Neural cell (in vitro differentiated cells): ENCODE measurements at regions not wholly inside any gene's neighbourhood (a gene's known extent, or its start where the extent isn't known, plus 50 kb on each side); places are given as distances from the start of the nearest gene placed in this dataset.

Experiments used
- H2AFZ ChIP-seq: fragments of 200-600, 300-800 bp; sonication (generic), shearing (Covaris generic); 2 replicates; pipeline ENCODE4 v1.6.0; 2014; ENCODE audit warnings: low read depth, mild to moderate bottlenecking, antibody characterized with exemption, low read length, moderate library complexity
- H3F3A ChIP-seq: fragments of 200-600 bp; shearing (Covaris generic); 2 replicates; pipeline ENCODE4 v1.6.1; 2016; ENCODE audit warnings: mild to moderate bottlenecking, moderate library complexity, mixed read lengths, antibody characterized with exemption, low read length; ENCODE audit not compliant: insufficient read depth, poor library complexity, severe bottlenecking
- H3K27ac ChIP-seq: fragments of 200-600, 300-800 bp; sonication (generic), shearing (Covaris generic); 2 replicates; pipeline ENCODE4 v1.5.1; 2014; ENCODE audit warnings: mild to moderate bottlenecking, low read length, moderate library complexity
- H3K27me3 ChIP-seq: fragments of 300-800, 200-600 bp; sonication (generic), shearing (Covaris generic); 2 replicates; pipeline ENCODE4 v1.6.0; 2014; ENCODE audit warnings: mild to moderate bottlenecking, low read depth, low read length, moderate library complexity; ENCODE audit not compliant: insufficient read depth
- H3K36me3 ChIP-seq: fragments of 300-800, 200-600 bp; sonication (generic), shearing (Covaris generic); 2 replicates; pipeline ENCODE4 v1.5.1; 2014; ENCODE audit warnings: mild to moderate bottlenecking, antibody characterized with exemption, low read length, moderate library complexity; ENCODE audit not compliant: insufficient read depth
- H3K4me2 ChIP-seq: fragments of 300-800, 200-600 bp; sonication (generic), shearing (Covaris generic); 2 replicates; pipeline ENCODE4 v1.6.0; 2014; ENCODE audit warnings: mild to moderate bottlenecking, low read length
- H3K4me3 ChIP-seq: fragments of 300-800, 200-600 bp; sonication (generic), shearing (Covaris generic); 2 replicates; pipeline ENCODE4 v1.5.1; 2014; ENCODE audit warnings: mild to moderate bottlenecking, low read length, moderate library complexity
- H3K79me2 ChIP-seq: fragments of 200-600 bp; shearing (Covaris generic); replicated peaks from 2 replicates; pipeline ENCODE4 v1.6.0; 2014; ENCODE audit warnings: mild to moderate bottlenecking, low read length, moderate library complexity; ENCODE audit not compliant: insufficient read depth
- H3K9ac ChIP-seq: fragments of 300-800, 200-600 bp; sonication (generic), shearing (Covaris generic); 2 replicates; pipeline ENCODE4 v1.6.1; 2016; ENCODE audit warnings: mild to moderate bottlenecking, low read length, mixed read lengths
- H3K9me2 ChIP-seq: fragments of 200-600 bp; shearing (Covaris generic); 2 replicates; pipeline ENCODE4 v1.6.1; 2016; ENCODE audit warnings: mild to moderate bottlenecking, low read length, mixed read lengths; ENCODE audit not compliant: insufficient read depth
- H3K9me3 ChIP-seq: fragments of 200-600, 300-800 bp; sonication (generic), shearing (Covaris generic); 2 replicates; pipeline ENCODE4 v1.6.1; 2016; ENCODE audit warnings: mild to moderate bottlenecking, mixed run types, low read length, moderate library complexity, mixed read lengths
- H4K20me1 ChIP-seq: fragments of 200-600 bp; shearing (Covaris generic); 2 replicates; pipeline ENCODE4 v1.6.1; 2016; ENCODE audit warnings: mild to moderate bottlenecking, mixed run types; ENCODE audit not compliant: insufficient read depth
- CTCF ChIP-seq: fragments of 450-650 bp; IDR thresholded peaks from 2 replicates; pipeline ENCODE4 v1.5.1; 2014; ENCODE audit warnings: antibody characterized with exemption, mild to moderate bottlenecking, moderate library complexity; ENCODE audit not compliant: poor library complexity, severe bottlenecking
- EP300 ChIP-seq: fragments of 450-650 bp; conservative IDR thresholded peaks from 2 replicates; pipeline ENCODE4 v1.6.1; 2014; ENCODE audit warnings: antibody characterized with exemption, mild to moderate bottlenecking, moderate library complexity; ENCODE audit not compliant: poor library complexity, severe bottlenecking
- EZH2 ChIP-seq: fragments of 200-600, 300-800 bp; shearing (Covaris generic), sonication (generic); IDR thresholded peaks from 2 replicates; pipeline ENCODE4 v1.6.1; 2014; ENCODE audit warnings: antibody characterized with exemption, low read length, borderline replicate concordance, mild to moderate bottlenecking; ENCODE audit not compliant: insufficient read depth, poor library complexity, severe bottlenecking
- MXI1 ChIP-seq: fragments of 450-650 bp; conservative IDR thresholded peaks from 2 replicates; pipeline ENCODE4 v1.6.1; 2014; ENCODE audit warnings: antibody characterized with exemption, mild to moderate bottlenecking; ENCODE audit not compliant: poor library complexity, severe bottlenecking
- POLR2AphosphoS5 ChIP-seq: IDR thresholded peaks from 2 replicates; pipeline ENCODE4 v1.6.1; 2012
- RAD21 ChIP-seq: fragments of 450-650 bp; conservative IDR thresholded peaks from 2 replicates; pipeline ENCODE4 v1.6.1; 2014; ENCODE audit warnings: antibody characterized with exemption, mild to moderate bottlenecking, moderate library complexity
- SMC3 ChIP-seq: fragments of 450-650 bp; conservative IDR thresholded peaks from 2 replicates; pipeline ENCODE4 v1.6.1; 2014; ENCODE audit warnings: antibody characterized with exemption, mild to moderate bottlenecking, moderate library complexity; ENCODE audit not compliant: poor library complexity
- TAF1 ChIP-seq: IDR thresholded peaks from 2 replicates; pipeline ENCODE4 v1.6.1; 2012; ENCODE audit warnings: low read depth
- TF ChIP-seq, protein P1 (sequence below): IDR thresholded peaks from 2 replicates; pipeline ENCODE4 v1.6.1; 2012; ENCODE audit warnings: borderline replicate concordance

- no peak overlapping the region for H3K27ac ChIP-seq
- no peaks in the 10 kb centered on the region for H3K36me3 ChIP-seq
- no peaks in the 10 kb centered on the region for H3K9me2 ChIP-seq
- H3K4me3 ChIP-seq, result no peak overlapping the region
- H4K20me1 ChIP-seq, result no peaks in the 10 kb centered on the region
- H3K27me3 ChIP-seq, result no peaks in the 10 kb centered on the region
- H3F3A ChIP-seq, result no peaks in the 10 kb centered on the region
- H3K9ac ChIP-seq, result no peak overlapping the region
- TF ChIP-seq, protein P1, sequence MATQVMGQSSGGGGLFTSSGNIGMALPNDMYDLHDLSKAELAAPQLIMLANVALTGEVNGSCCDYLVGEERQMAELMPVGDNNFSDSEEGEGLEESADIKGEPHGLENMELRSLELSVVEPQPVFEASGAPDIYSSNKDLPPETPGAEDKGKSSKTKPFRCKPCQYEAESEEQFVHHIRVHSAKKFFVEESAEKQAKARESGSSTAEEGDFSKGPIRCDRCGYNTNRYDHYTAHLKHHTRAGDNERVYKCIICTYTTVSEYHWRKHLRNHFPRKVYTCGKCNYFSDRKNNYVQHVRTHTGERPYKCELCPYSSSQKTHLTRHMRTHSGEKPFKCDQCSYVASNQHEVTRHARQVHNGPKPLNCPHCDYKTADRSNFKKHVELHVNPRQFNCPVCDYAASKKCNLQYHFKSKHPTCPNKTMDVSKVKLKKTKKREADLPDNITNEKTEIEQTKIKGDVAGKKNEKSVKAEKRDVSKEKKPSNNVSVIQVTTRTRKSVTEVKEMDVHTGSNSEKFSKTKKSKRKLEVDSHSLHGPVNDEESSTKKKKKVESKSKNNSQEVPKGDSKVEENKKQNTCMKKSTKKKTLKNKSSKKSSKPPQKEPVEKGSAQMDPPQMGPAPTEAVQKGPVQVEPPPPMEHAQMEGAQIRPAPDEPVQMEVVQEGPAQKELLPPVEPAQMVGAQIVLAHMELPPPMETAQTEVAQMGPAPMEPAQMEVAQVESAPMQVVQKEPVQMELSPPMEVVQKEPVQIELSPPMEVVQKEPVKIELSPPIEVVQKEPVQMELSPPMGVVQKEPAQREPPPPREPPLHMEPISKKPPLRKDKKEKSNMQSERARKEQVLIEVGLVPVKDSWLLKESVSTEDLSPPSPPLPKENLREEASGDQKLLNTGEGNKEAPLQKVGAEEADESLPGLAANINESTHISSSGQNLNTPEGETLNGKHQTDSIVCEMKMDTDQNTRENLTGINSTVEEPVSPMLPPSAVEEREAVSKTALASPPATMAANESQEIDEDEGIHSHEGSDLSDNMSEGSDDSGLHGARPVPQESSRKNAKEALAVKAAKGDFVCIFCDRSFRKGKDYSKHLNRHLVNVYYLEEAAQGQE, result no peak
- TF ChIP-seq EP300, result no peak
- TF ChIP-seq MXI1, result no peak
- no peak for TF ChIP-seq EZH2
- TF ChIP-seq TAF1, result no peak
- TF ChIP-seq SMC3, result no peak
- TF ChIP-seq POLR2AphosphoS5, result no peak
- no peak for TF ChIP-seq RAD21
- no peak for TF ChIP-seq CTCF
- no peak overlapping the region for H2AFZ ChIP-seq
- H3K9me3 ChIP-seq, result no peaks in the 10 kb centered on the region
- no peak overlapping the region for H3K4me2 ChIP-seq
- no peaks in the 10 kb centered on the region for H3K79me2 ChIP-seq
Observed at GRCh38 chr1:217977943-217978342, 307.1 kb upstream of the RRP15 start.

DNA sequence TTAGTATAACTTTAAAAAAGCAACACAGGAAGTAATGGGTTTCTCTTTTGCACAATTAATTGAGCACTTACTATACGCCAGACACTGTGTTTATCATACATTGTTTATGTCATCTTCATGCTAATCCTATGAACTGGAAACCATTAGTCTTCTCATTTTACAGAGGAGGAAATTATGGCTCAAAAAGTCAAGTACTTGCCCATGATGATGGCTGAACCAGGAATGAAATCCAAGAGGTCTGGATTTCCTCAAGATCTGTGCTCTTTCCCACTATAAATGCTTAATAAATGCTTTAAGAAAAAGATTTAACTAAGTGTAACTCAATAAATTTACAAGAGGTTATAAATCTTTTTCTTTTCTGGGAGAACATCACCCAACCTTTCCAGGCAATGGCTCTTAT is 303.7 kb upstream of the RRP15 start:
- Histone ChIP-seq H3K9ac (no peak overlapping the region), H3K4me3 (no peak overlapping the region), H3K27me3 (no peaks in the 10 kb centered on the region), H3K79me2 (no peaks in the 10 kb centered on the region), H2AFZ (no peak overlapping the region), H3K27ac (no peak overlapping the region), H3K9me2 (no peaks in the 10 kb centered on the region), H3K36me3 (no peaks in the 10 kb centered on the region), H4K20me1 (no peaks in the 10 kb centered on the region), H3F3A (no peaks in the 10 kb centered on the region), H3K4me2 (no peak overlapping the region), H3K9me3 (no peaks in the 10 kb centered on the region)
- TF ChIP-seq EZH2 (no peak), POLR2AphosphoS5 (no peak), SMC3 (no peak), EP300 (no peak), TAF1 (no peak), RAD21 (no peak), MXI1 (no peak), CTCF (no peak)
- TF ChIP-seq, protein P1, result no peak
